SU-DHL-6 (cell line): ENCODE measurements at regions not wholly inside any gene's neighbourhood (a gene's known extent, or its start where the extent isn't known, plus 50 kb on each side); places are given as distances from the start of the nearest gene placed in this dataset.

Experiments used
- H2AFZ ChIP-seq: fragments of 200-600 bp; sonication (generic); 2 replicates; pipeline ENCODE4 v1.6.1; 2014; ENCODE audit warnings: low read depth, mild to moderate bottlenecking, moderate library complexity, mixed read lengths, antibody characterized with exemption, low read length; ENCODE audit not compliant: severe bottlenecking
- H3F3A ChIP-seq: fragments of 200-600 bp; shearing (Covaris generic); 2 replicates; pipeline ENCODE4 v1.6.0; 2016; ENCODE audit warnings: antibody characterized with exemption, mild to moderate bottlenecking; ENCODE audit not compliant: insufficient read depth
- H3K27ac ChIP-seq: fragments of 200-600 bp; sonication (generic); 2 replicates; pipeline ENCODE4 v1.5.1; 2016; ENCODE audit warnings: low read depth, mild to moderate bottlenecking, low read length, moderate library complexity, mixed read lengths
- H3K27me3 ChIP-seq: fragments of 200-600 bp; sonication (generic), shearing (Covaris generic); 2 replicates; pipeline ENCODE4 v1.6.0; 2014; ENCODE audit warnings: mild to moderate bottlenecking, low read length
- H3K36me3 ChIP-seq: fragments of 200-600 bp; sonication (generic); 2 replicates; pipeline ENCODE4 v1.6.1; 2014; ENCODE audit warnings: mild to moderate bottlenecking, low read length, mixed read lengths
- H3K4me2 ChIP-seq: fragments of 300-600, 200-600 bp; shearing (Covaris generic), sonication (generic); 2 replicates; pipeline ENCODE4 v1.6.0; 2014; ENCODE audit warnings: low read length, low read depth, mild to moderate bottlenecking; ENCODE audit not compliant: poor library complexity, severe bottlenecking
- H3K4me3 ChIP-seq: fragments of 200-600 bp; sonication (generic); 2 replicates; pipeline ENCODE4 v1.5.1; 2014; ENCODE audit warnings: antibody characterized with exemption, low read length, mild to moderate bottlenecking, mixed read lengths; ENCODE audit not compliant: insufficient read depth, poor library complexity, severe bottlenecking
- H3K79me2 ChIP-seq: fragments of 200-600 bp; sonication (generic); 2 replicates; pipeline ENCODE4 v1.6.1; 2014; ENCODE audit warnings: mild to moderate bottlenecking, low read length, moderate library complexity; ENCODE audit not compliant: insufficient read depth
- H3K9ac ChIP-seq: fragments of 200-600 bp; sonication (generic); 2 replicates; pipeline ENCODE4 v1.7.0; 2014; ENCODE audit warnings: mild to moderate bottlenecking, low read length
- H3K9me2 ChIP-seq: fragments of 200-600 bp; sonication (generic); replicated peaks from 2 replicates; pipeline ENCODE4 v1.6.1; 2014; ENCODE audit warnings: low read length; ENCODE audit not compliant: insufficient read depth
- H3K9me3 ChIP-seq: fragments of 200-600 bp; sonication (generic); 2 replicates; pipeline ENCODE4 v1.6.1; 2014; ENCODE audit warnings: low read length, mixed read lengths; ENCODE audit not compliant: insufficient read depth
- H4K20me1 ChIP-seq: fragments of 200-600 bp; sonication (generic); 2 replicates; pipeline ENCODE4 v1.6.1; 2014; ENCODE audit warnings: low read depth, mild to moderate bottlenecking, antibody characterized with exemption, low read length, moderate library complexity, mixed read lengths
- EZH2phosphoT487 ChIP-seq: fragments of 200-600 bp; sonication (generic), shearing (Covaris generic); conservative IDR thresholded peaks from 2 replicates; pipeline ENCODE4 v1.6.1; 2018; ENCODE audit warnings: mild to moderate bottlenecking, antibody characterized with exemption, low read length, moderate library complexity, mixed read lengths
- TF ChIP-seq, protein P1 (sequence below): fragments of 200-600 bp; sonication (generic); IDR thresholded peaks from one replicate; pipeline ENCODE4 v1.5.1; 2017; ENCODE audit warnings: antibody characterized with exemption, mild to moderate bottlenecking, low read length, moderate library complexity; ENCODE audit not compliant: insufficient read depth, poor library complexity, severe bottlenecking

- no peak overlapping the region for H3K27ac ChIP-seq
- no peak overlapping the region for H3K4me2 ChIP-seq
- H3K9me3 ChIP-seq: no peaks in the 10 kb centered on the region
- H3K79me2 ChIP-seq: no peaks in the 10 kb centered on the region
- H3K9me2 ChIP-seq: no peaks in the 10 kb centered on the region
- no peak overlapping the region for H2AFZ ChIP-seq
- no peaks in the 10 kb centered on the region for H3F3A ChIP-seq
- no peak overlapping the region for H3K9ac ChIP-seq
- no peaks in the 10 kb centered on the region for H4K20me1 ChIP-seq
- H3K36me3 ChIP-seq: no peaks in the 10 kb centered on the region
- TF ChIP-seq, protein P1, sequence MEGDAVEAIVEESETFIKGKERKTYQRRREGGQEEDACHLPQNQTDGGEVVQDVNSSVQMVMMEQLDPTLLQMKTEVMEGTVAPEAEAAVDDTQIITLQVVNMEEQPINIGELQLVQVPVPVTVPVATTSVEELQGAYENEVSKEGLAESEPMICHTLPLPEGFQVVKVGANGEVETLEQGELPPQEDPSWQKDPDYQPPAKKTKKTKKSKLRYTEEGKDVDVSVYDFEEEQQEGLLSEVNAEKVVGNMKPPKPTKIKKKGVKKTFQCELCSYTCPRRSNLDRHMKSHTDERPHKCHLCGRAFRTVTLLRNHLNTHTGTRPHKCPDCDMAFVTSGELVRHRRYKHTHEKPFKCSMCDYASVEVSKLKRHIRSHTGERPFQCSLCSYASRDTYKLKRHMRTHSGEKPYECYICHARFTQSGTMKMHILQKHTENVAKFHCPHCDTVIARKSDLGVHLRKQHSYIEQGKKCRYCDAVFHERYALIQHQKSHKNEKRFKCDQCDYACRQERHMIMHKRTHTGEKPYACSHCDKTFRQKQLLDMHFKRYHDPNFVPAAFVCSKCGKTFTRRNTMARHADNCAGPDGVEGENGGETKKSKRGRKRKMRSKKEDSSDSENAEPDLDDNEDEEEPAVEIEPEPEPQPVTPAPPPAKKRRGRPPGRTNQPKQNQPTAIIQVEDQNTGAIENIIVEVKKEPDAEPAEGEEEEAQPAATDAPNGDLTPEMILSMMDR: no peak
- no peak for TF ChIP-seq EZH2phosphoT487
- H3K27me3 ChIP-seq: no peaks in the 10 kb centered on the region
- no peak overlapping the region for H3K4me3 ChIP-seq
These were observed 311.3 kb downstream of the TRIML1 start for GRCh38 chr4:188450571-188450970.

DNA sequence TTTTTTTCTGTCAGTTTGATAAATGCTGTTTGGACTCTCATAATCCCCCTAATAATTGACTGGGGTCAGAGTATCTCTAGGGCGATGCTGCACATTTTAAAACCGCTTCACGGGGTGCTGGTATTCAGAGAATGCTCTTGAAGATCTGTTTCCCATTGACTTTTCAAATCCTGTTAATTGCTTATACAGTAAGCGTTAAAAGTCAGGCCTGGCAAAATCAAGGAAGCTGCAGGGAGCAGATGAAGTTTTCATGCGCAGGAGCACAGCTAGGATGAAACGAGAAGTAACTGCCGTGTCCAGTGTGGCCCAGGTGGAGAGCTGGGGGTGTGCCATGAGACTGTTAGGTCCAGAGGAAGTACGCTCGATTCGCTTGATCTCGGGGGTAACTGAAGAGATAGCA is 312.9 kb downstream of the TRIML1 start:
- no peaks in the 10 kb centered on the region for H3K36me3 ChIP-seq
- no peaks in the 10 kb centered on the region for H3K9me3 ChIP-seq
- no peaks in the 10 kb centered on the region for H3K9me2 ChIP-seq
- no peak overlapping the region for H2AFZ ChIP-seq
- no peaks in the 10 kb centered on the region for H3K79me2 ChIP-seq
- no peak overlapping the region for H3K4me2 ChIP-seq
- no peak overlapping the region for H3K4me3 ChIP-seq
- no peaks in the 10 kb centered on the region for H3F3A ChIP-seq
- no peak for TF ChIP-seq EZH2phosphoT487
- TF ChIP-seq, protein P1: no peak
- H3K27me3 ChIP-seq: no peaks in the 10 kb centered on the region
- no peak overlapping the region for H3K27ac ChIP-seq
- H3K9ac ChIP-seq: no peak overlapping the region
- no peaks in the 10 kb centered on the region for H4K20me1 ChIP-seq

GRCh38 chr4:188454575-188454974 is 315.3 kb downstream of the TRIML1 start:
- Histone ChIP-seq H3K9me3 (no peaks in the 10 kb centered on the region), H2AFZ (peak overlapping the region; percentile 8), H3K79me2 (no peaks in the 10 kb centered on the region), H4K20me1 (no peaks in the 10 kb centered on the region), H3K4me3 (peak overlapping the region; percentile 32), H3K27ac (no peak overlapping the region), H3K9ac (no peak overlapping the region), H3K4me2 (peak overlapping the region; percentile 47), H3F3A (no peaks in the 10 kb centered on the region), H3K36me3 (no peaks in the 10 kb centered on the region), H3K9me2 (no peaks in the 10 kb centered on the region), H3K27me3 (no peaks in the 10 kb centered on the region)
- no peak for TF ChIP-seq EZH2phosphoT487
- TF ChIP-seq, protein P1: no peak
